GM18858 (cell line): ENCODE measurements at regions not wholly inside any gene's neighbourhood (a gene's known extent, or its start where the extent isn't known, plus 50 kb on each side); places are given as distances from the start of the nearest gene placed in this dataset.
"Not testable (repeated sequence)": the region's sequence is repeated elsewhere in the genome, so short reads cannot be mapped to it uniquely, and the experiment has no call there.

Experiments used
- ATAC-seq: cut with Tn5 transposase; IDR thresholded peaks from one replicate; pipeline ENCODE4 v1.9.1; 2021; ENCODE audit not compliant: unreplicated experiment

- no peak for ATAC-seq
Measured at GRCh38 chr5:167071981-167072610, 1219.3 kb upstream of the WWC1 start.

GRCh38 chr5:167081561-167081960 is 1209.9 kb upstream of the WWC1 start:
- ATAC-seq: no peak

DNA sequence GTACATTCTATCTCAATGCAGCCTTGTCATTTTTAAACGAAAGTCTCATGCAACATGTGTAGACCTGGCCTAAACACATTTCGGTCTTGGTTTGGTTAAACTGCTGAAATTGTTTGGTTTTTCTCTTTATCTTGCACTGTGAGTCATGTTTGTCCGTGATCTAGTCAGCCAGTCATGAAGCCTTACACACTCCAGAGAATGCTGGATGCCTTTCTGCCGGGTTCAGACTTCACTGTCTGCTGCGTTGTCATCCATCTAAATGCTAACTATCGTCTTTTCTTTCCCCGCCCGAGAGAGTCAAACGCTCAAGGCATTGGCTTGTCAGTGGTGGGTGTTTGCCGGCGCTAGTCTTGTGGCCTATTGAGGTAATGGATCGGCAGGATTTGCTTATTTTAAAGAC is 1194.6 kb upstream of the WWC1 start:
- ATAC-seq: no peak

GRCh38 chr5:167104351-167104750 is 1187.1 kb upstream of the WWC1 start:
- no peak for ATAC-seq

DNA sequence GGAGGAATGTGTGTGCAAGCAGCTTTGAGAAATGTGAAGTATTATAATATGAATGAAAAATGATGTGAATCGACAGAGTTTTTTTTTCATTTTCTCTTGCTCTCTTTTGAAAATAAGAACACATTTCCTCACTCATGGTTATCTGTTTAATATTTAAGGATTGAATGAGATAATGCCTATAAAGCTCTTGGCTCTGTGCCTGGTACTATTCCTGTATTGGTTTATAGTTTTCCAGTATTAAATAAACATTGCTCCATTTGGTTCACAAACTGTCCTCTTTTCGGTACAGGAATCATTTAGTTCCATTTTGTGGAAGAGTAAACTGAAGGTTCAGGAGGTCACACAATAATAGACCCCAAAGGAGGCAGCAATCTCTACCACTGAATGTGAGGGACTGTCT is 1185.5 kb upstream of the WWC1 start:
- no peak for ATAC-seq

DNA sequence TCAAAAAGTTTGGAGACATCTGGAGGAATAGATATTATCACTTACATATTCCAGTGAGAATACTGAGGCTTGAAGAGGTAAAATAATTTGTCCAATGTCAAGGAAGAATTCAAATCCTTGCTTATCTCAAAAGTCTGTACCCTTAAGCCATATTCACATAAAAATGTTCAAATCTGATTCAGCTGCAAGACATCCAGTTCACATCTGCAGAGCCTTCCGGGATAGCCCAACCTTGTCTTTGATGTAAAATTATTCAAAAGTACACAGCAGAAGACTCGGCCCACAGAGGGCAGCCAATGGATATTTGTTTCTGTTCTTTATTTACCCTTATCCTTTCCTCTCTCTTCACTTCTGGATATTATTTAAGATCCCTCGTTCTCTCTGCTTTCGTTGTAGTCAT is 1183.8 kb upstream of the WWC1 start:
- no peak for ATAC-seq

DNA sequence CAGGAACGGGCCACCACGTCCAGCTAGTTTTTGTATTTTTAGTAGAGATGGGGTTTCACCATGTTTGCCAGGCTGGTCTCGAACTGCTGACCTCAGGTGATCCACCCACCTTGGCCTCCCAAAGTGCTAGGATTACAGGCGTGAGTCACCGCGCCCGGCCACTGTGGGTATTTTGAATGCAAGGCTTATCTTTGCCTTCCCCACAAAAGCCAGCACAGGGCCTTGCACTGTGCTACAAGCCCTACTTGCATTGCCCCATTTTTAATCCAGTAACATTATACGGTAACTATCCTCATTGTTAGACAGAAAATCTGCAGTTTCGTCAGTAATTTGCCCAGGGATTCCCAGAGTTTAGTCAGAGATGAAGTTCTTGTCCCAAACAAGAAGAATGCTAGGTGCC is 1183.2 kb upstream of the WWC1 start:
- not testable (repeated sequence) for ATAC-seq

GRCh38 chr5:167112556-167112955 is 1178.9 kb upstream of the WWC1 start:
- no peak for ATAC-seq

- ATAC-seq: no peak
Measured at GRCh38 chr5:167122267-167122666, 1169.2 kb upstream of the WWC1 start.

- ATAC-seq: no peak
Measured at GRCh38 chr5:167123126-167123525, 1168.3 kb upstream of the WWC1 start.

DNA sequence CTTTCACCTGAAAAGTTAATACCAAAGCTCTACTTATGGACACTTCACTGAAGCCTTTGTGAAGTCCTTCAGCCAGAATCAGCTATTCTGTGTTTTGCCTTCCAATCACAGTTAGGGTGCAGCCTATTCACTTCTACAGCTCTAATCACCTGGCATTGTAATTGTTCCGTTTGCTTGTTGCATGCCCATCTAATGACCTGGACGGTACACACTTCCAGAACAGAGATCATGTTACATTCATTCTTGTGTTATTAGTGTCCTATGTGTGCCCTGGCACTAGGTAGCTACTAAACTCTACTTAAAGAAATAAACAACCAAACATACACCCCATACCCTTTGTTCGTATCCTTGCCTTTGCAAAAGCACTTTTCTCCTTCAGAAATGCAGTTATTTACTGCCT is 1162.9 kb upstream of the WWC1 start:
- no peak for ATAC-seq

- ATAC-seq: no peak
Measured at GRCh38 chr5:167140548-167141291, 1150.7 kb upstream of the WWC1 start.

GRCh38 chr5:167143716-167144115 is 1147.7 kb upstream of the WWC1 start:
- ATAC-seq: no peak

- no peak for ATAC-seq
Measured at GRCh38 chr5:167145841-167146240, 1145.6 kb upstream of the WWC1 start.

- ATAC-seq: no peak
Measured at GRCh38 chr5:167147879-167148278, 1143.6 kb upstream of the WWC1 start.

- no peak for ATAC-seq
Measured at GRCh38 chr5:167150661-167151060, 1140.8 kb upstream of the WWC1 start.

GRCh38 chr5:167152561-167152960 is 1138.9 kb upstream of the WWC1 start:
- ATAC-seq: no peak

- no peak for ATAC-seq
Measured at GRCh38 chr5:167155387-167156005, 1135.9 kb upstream of the WWC1 start.

DNA sequence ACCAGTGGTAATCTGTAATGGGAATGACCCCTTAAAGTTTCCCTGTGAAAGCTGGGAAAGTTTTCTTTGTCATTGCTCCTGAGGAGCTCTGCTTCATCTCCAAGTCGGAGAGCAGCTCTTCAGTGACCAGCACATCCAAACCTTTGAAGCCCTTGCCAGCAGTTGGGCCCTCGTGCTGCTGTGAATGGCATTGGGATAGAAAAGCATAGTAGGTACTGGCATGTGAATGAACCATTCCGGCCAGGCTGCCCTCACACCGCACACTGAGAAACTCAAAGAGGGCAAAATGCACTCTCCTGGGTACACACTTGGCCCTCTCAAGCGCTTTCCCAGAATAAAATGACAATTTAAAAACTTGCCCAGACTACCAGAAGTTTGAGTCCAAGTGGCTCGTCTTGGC is 1135.0 kb upstream of the WWC1 start:
- no peak for ATAC-seq

GRCh38 chr5:167158588-167158987 is 1132.9 kb upstream of the WWC1 start:
- ATAC-seq: no peak

DNA sequence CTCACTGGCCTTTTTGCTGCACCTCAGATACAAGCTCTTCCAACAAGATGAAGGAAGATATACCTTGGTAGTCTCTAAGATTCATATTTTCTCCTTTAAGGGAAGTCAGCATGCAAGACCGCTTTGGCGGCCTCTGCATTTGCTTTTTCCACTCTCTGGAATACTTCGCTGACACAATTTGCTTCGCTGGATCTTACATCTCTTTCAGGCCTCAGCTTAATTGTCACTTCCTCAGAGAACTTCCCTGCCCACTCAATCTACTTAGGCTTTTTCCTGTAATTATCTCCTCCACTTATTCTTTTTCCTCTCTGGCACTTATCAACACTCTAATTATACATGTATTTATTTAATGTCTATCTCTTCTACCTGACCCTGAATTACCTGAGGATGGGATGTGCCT is 1131.1 kb upstream of the WWC1 start:
- ATAC-seq: no peak

DNA sequence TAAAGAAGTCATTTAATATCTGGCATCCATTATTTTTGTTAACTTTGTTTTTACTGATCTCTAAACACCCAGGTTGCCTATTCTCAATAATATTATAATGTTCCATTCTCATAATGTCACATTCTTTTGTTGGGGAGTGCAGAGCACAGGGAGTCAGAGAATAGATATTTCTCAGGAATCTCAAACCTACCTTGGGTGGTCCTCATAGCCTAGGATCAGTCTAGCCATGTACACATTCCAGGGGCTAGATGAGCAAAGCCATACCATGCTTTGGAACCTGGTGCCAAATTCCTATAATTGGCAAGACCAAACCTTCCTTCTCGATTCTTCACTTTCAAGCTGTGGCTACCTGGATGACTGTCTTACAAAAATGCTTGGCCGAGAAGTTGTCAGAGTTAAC is 1124.7 kb upstream of the WWC1 start:
- ATAC-seq: no peak
